Adipocyte (in vitro differentiated cells): ENCODE measurements at regions not wholly inside any gene's neighbourhood (a gene's known extent, or its start where the extent isn't known, plus 50 kb on each side); places are given as distances from the start of the nearest gene placed in this dataset.

ENCODE experiments used
- DNase-seq: peaks from one replicate; pipeline ENCODE4 v3.0.0-alpha.2; 2015; ENCODE audit warnings: low read depth
- H3K27me3 ChIP-seq: replicated peaks from 2 replicates; pipeline ENCODE4 v1.7.0; 2013; ENCODE audit warnings: mild to moderate bottlenecking, low read length, moderate library complexity; ENCODE audit not compliant: control insufficient read depth, insufficient read depth
- H3K36me3 ChIP-seq: 2 replicates; pipeline ENCODE4 v1.7.0; 2013; ENCODE audit warnings: low read length, mild to moderate bottlenecking, moderate library complexity; ENCODE audit not compliant: control insufficient read depth, insufficient read depth, severe bottlenecking
- H3K4me1 ChIP-seq: 2 replicates; pipeline ENCODE4 v1.7.0; 2013; ENCODE audit warnings: mild to moderate bottlenecking, low read length, moderate library complexity; ENCODE audit not compliant: control insufficient read depth, insufficient read depth
- H3K4me3 ChIP-seq: 2 replicates; pipeline ENCODE4 v1.7.0; 2013; ENCODE audit warnings: mild to moderate bottlenecking, low read length, moderate library complexity
- H3K9ac ChIP-seq: 2 replicates; pipeline ENCODE4 v1.7.0; 2013; ENCODE audit warnings: mild to moderate bottlenecking, low read length, moderate library complexity
- H3K9me3 ChIP-seq: 2 replicates; pipeline ENCODE4 v1.7.0; 2013; ENCODE audit warnings: mild to moderate bottlenecking, low read length, moderate library complexity; ENCODE audit not compliant: control insufficient read depth

DNA sequence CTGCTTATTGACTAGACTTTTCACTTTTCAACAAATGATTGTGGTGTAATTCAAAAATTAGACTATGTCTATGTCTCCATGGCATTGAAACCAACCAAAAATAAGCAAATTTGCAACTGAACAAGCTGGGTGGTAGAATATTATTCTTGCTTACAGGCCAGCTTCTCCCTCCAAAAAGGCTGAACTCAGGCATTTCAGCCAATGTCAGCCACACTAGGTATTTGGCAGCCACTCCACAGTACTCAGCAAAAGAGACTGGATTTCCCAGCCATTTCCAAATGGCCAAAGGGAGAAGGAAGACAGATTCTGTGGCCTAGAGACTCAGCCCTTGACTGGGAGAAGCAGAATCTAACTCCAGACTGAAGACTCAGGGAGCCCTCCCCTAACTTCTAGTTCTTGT is 121.8 kb upstream of the IRX5 start:
- Histone ChIP-seq H3K4me1 (no peaks in the 10 kb centered on the region), H3K9me3 (no peaks in the 10 kb centered on the region), H3K9ac (no peak overlapping the region), H3K4me3 (no peak overlapping the region), H3K36me3 (no peaks in the 10 kb centered on the region), H3K27me3 (peaks cover 3% of the 10 kb centered on the region)
- DNase-seq = no peak

- Histone ChIP-seq H3K4me3 (no peak overlapping the region), H3K9ac (no peak overlapping the region), H3K36me3 (no peaks in the 10 kb centered on the region), H3K4me1 (no peaks in the 10 kb centered on the region), H3K9me3 (no peaks in the 10 kb centered on the region), H3K27me3 (no peaks in the 10 kb centered on the region)
- DNase-seq = no peak
Observed at GRCh38 chr16:54806881-54807360, 123.7 kb upstream of the IRX5 start.

GRCh38 chr16:54806378-54806777 is 124.3 kb upstream of the IRX5 start:
- H3K4me3 ChIP-seq = no peak overlapping the region
- no peak for DNase-seq
- no peaks in the 10 kb centered on the region for H3K36me3 ChIP-seq
- H3K27me3 ChIP-seq = no peaks in the 10 kb centered on the region
- H3K9ac ChIP-seq = no peak overlapping the region
- no peaks in the 10 kb centered on the region for H3K4me1 ChIP-seq
- H3K9me3 ChIP-seq = no peaks in the 10 kb centered on the region

- Histone ChIP-seq H3K4me3 (no peak overlapping the region), H3K9ac (no peak overlapping the region), H3K36me3 (no peaks in the 10 kb centered on the region), H3K27me3 (no peaks in the 10 kb centered on the region), H3K9me3 (no peaks in the 10 kb centered on the region), H3K4me1 (no peaks in the 10 kb centered on the region)
- DNase-seq = no peak
Observed at GRCh38 chr16:54805648-54806047, 125.0 kb upstream of the IRX5 start.

GRCh38 chr16:54801057-54801844 is 129.4 kb upstream of the IRX5 start:
- Histone ChIP-seq H3K9me3 (peaks cover 14% of the 10 kb centered on the region), H3K4me1 (no peaks in the 10 kb centered on the region), H3K4me3 (no peak overlapping the region), H3K9ac (no peak overlapping the region), H3K27me3 (no peaks in the 10 kb centered on the region), H3K36me3 (no peaks in the 10 kb centered on the region)
- no peak for DNase-seq

DNA sequence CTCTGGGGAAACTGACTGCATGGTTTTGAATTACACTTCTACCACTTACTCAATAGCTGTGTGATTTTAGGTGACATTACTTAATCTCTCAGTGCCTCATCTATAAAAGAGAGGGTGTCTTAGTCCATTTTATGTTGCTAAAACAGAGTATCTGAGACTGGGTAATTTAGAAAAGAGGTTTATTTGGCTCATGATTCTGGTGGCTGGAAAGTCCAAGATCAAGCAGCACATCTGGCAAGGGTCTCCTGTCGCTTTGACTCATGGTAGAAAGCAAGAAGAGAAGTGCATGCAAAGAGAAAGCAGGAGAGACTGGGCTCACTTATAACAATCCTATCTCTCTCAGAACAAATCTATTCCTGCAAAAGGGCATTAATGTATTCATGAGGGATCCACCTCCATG is 132.4 kb upstream of the IRX5 start:
- DNase-seq = no peak
- no peaks in the 10 kb centered on the region for H3K36me3 ChIP-seq
- no peak overlapping the region for H3K4me3 ChIP-seq
- peaks cover 14% of the 10 kb centered on the region for H3K9me3 ChIP-seq
- H3K27me3 ChIP-seq = no peaks in the 10 kb centered on the region
- no peak overlapping the region for H3K9ac ChIP-seq
- H3K4me1 ChIP-seq = no peaks in the 10 kb centered on the region

- Histone ChIP-seq H3K9me3 (peaks cover 14% of the 10 kb centered on the region), H3K36me3 (no peaks in the 10 kb centered on the region), H3K4me3 (no peak overlapping the region), H3K9ac (no peak overlapping the region), H3K27me3 (no peaks in the 10 kb centered on the region), H3K4me1 (no peaks in the 10 kb centered on the region)
- no peak for DNase-seq
Observed at GRCh38 chr16:54796211-54796610, 134.5 kb upstream of the IRX5 start.

GRCh38 chr16:54792811-54793210 is 137.9 kb upstream of the IRX5 start:
- H3K9me3 ChIP-seq = peaks cover 8% of the 10 kb centered on the region
- DNase-seq = no peak

GRCh38 chr16:54787045-54787444 is 143.6 kb upstream of the IRX5 start:
- H3K27me3 ChIP-seq = no peaks in the 10 kb centered on the region
- no peak for DNase-seq
- H3K9ac ChIP-seq = no peak overlapping the region
- no peaks in the 10 kb centered on the region for H3K36me3 ChIP-seq
- no peak overlapping the region for H3K4me3 ChIP-seq
- H3K4me1 ChIP-seq = no peaks in the 10 kb centered on the region
- peaks cover 24% of the 10 kb centered on the region for H3K9me3 ChIP-seq

More at GRCh38 chr16:54792811-54793210, 137.9 kb upstream of the IRX5 start:
- Histone ChIP-seq H3K4me1 (no peaks in the 10 kb centered on the region), H3K27me3 (no peaks in the 10 kb centered on the region), H3K9ac (no peak overlapping the region), H3K36me3 (no peaks in the 10 kb centered on the region), H3K4me3 (no peak overlapping the region)

GRCh38 chr16:54783980-54784379 is 146.7 kb upstream of the IRX5 start:
- Histone ChIP-seq H3K9ac (no peak overlapping the region), H3K4me1 (no peaks in the 10 kb centered on the region), H3K4me3 (no peak overlapping the region), H3K27me3 (no peaks in the 10 kb centered on the region), H3K36me3 (no peaks in the 10 kb centered on the region), H3K9me3 (peaks cover 24% of the 10 kb centered on the region)
- DNase-seq = no peak

DNA sequence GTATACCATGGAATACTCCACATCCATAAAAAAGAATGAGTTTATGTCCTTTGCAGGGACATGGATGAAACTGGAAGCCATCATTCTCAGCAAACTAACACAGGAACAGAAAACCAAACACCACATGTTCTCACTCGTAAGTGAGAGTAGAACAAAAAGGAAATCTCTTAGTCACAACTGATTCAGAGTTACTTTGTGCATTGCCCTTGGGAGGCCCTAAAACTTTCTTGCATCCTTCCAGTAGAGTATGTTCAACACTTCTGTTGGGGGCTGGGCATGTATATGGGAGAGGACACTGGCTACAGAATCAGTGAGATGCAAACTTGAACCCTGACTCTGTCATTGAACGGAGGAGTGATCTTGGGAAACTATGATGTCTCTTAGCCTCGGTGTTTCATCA is 147.4 kb upstream of the IRX5 start:
- Histone ChIP-seq H3K9me3 (peaks cover 24% of the 10 kb centered on the region), H3K9ac (no peak overlapping the region), H3K27me3 (no peaks in the 10 kb centered on the region), H3K4me1 (no peaks in the 10 kb centered on the region), H3K4me3 (no peak overlapping the region), H3K36me3 (no peaks in the 10 kb centered on the region)
- no peak for DNase-seq

DNA sequence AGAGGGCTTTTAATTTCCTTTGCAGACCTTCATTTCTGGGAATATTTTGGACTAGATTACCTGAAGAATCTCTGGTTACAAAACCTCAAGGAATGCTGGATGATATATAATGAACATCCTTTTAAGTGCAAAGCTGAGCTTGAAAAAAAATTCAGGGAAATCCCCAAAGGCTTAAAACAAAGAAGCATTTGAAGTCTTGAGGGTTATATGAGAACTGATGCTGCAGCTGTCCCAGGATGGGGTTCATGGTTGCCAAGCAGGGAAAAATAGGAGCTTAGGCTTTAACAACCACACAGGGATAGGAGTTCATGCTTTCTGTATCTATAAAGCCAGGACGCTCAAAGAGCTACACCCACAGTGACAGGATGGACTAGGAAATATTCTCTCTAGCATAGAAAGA is 150.4 kb upstream of the IRX5 start:
- no peak for DNase-seq
- no peak overlapping the region for H3K4me3 ChIP-seq
- peaks cover 3% of the 10 kb centered on the region for H3K9me3 ChIP-seq
- H3K9ac ChIP-seq = no peak overlapping the region
- H3K4me1 ChIP-seq = no peaks in the 10 kb centered on the region
- no peaks in the 10 kb centered on the region for H3K36me3 ChIP-seq
- H3K27me3 ChIP-seq = no peaks in the 10 kb centered on the region
